ENCODE measurements at regions not wholly inside any gene's neighbourhood (a gene's known extent, or its start where the extent isn't known, plus 50 kb on each side); places are given as distances from the start of the nearest gene placed in this dataset.

DNA sequence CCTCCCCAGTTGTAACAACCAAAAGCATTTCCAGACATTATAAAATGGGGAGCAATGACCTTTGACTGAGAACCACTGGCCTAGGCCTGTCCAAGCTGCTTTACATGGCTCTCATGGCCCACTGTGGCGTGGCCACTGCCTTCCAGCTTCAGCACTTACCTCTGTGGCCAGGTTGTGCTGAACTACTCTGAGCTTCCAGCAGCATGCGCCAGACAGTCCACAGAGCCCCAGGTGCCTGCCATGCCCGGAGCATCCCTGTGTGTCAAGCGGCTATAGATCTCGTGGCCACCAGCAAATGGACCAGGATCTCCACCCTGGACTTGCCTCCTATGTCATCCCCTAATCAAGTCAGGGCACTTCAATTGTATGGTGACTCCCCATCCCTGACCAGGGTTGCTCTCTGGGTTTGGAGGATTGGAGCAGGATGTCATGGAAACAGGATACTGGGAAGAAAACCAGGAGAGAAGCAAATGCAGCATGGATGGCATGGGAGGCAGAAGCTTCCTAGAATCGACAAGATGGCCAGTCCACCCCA lies 199.7 kb downstream of the UACA start:
- ATAC-seq: no peak
- no peak overlapping the region for H3K27ac Mint-ChIP-seq

DNA sequence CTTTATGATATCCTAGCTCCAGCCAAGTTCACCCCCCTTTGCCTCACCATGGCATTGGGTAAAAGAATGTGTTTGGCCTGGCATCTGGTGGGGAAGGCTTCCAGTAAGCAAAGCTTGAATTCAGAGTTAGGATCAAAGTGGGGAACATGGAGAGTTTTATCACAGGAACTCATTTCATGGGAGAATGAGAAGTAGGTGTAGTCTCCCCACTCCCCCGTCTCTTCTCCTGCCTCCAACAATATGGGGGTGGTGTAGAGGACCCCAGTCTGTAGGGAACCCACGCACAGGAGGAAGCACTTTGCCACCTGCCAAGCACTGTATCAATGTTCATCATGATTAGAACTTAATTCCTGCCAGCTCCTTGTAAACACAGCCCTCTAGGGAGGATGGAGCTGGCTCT lies 200.5 kb downstream of the UACA start:
- H3K4me1 ChIP-seq (ENCODE audit: control insufficient read depth, insufficient read depth, low read length): peaks cover 20% of the 10 kb centered on the region
- no peaks in the 10 kb centered on the region for H3K36me3 ChIP-seq (ENCODE audit: control insufficient read depth, insufficient read depth, low read length)
- 71% methylated on average over 1 of the region's 2 CpGs for WGBS (ENCODE audit: insufficient coverage)
- intact Hi-C loops (cut with micrococcal nuclease): no loop called here
- Mint-ChIP-seq H3K4me1 (no peaks in the 10 kb centered on the region), H3K36me3 (no peaks in the 10 kb centered on the region), H3K4me3 (no peak overlapping the region), H3K9me3 (no peaks in the 10 kb centered on the region), H3K27me3 (ENCODE audit: low read depth in 2 of 2) (peaks cover 15 to 28% of the 10 kb centered on the region in 2 donors), H3K27ac (no peak overlapping the region)
- no peaks in the 10 kb centered on the region for H3K9me3 ChIP-seq (ENCODE audit: control insufficient read depth, insufficient read depth, low read length)
- ATAC-seq: no peak
- DNase-seq: no peak
- H3K27me3 ChIP-seq (ENCODE audit: control insufficient read depth, insufficient read depth, low read length): peaks cover 8% of the 10 kb centered on the region
- no peak for TF ChIP-seq CTCF (IDR thresholded peaks at IDR 0.05)
- H3K27ac ChIP-seq (ENCODE audit: low read length): no peak overlapping the region
- no peak overlapping the region for H3K4me3 ChIP-seq (ENCODE audit: low read length)

More for the DNA sequence above, 199.7 kb downstream of the UACA start:
- H3K27me3 Mint-ChIP-seq (ENCODE audit: low read depth in 2 of 2): peaks cover 15 to 28% of the 10 kb centered on the region in 2 donors
- Histone ChIP-seq H3K27ac (ENCODE audit: low read length) (no peak overlapping the region), H3K4me1 (ENCODE audit: control insufficient read depth, insufficient read depth, low read length) (peaks cover 17% of the 10 kb centered on the region), H3K36me3 (ENCODE audit: control insufficient read depth, insufficient read depth, low read length) (no peaks in the 10 kb centered on the region), H3K4me3 (ENCODE audit: low read length) (no peak overlapping the region), H3K9me3 (ENCODE audit: control insufficient read depth, insufficient read depth, low read length) (no peaks in the 10 kb centered on the region), H3K27me3 (ENCODE audit: control insufficient read depth, insufficient read depth, low read length) (peaks cover 8% of the 10 kb centered on the region)
- no peaks in the 10 kb centered on the region for H3K36me3 Mint-ChIP-seq
- WGBS (ENCODE audit: insufficient coverage): 96% methylated on average over 5 of the region's 6 CpGs
- H3K9me3 Mint-ChIP-seq: no peaks in the 10 kb centered on the region
- H3K4me3 Mint-ChIP-seq: no peak overlapping the region
- no peak for DNase-seq
- H3K4me1 Mint-ChIP-seq: no peaks in the 10 kb centered on the region
- intact Hi-C loops (cut with micrococcal nuclease): no loop called here
- TF ChIP-seq CTCF (IDR thresholded peaks at IDR 0.05): no peak

GRCh38 chr15:70561885-70562284 lies 201.5 kb downstream of the UACA start:
- peaks cover 8% of the 10 kb centered on the region for H3K27me3 ChIP-seq (ENCODE audit: control insufficient read depth, insufficient read depth, low read length)
- Mint-ChIP-seq H3K27me3 (ENCODE audit: low read depth in 2 of 2) (peaks cover 15 to 28% of the 10 kb centered on the region in 2 donors), H3K4me3 (no peak overlapping the region), H3K9me3 (no peaks in the 10 kb centered on the region), H3K36me3 (no peaks in the 10 kb centered on the region), H3K4me1 (no peaks in the 10 kb centered on the region), H3K27ac (no peak overlapping the region)
- DNase-seq: no peak
- H3K9me3 ChIP-seq (ENCODE audit: control insufficient read depth, insufficient read depth, low read length): no peaks in the 10 kb centered on the region
- no peaks in the 10 kb centered on the region for H3K36me3 ChIP-seq (ENCODE audit: control insufficient read depth, insufficient read depth, low read length)
- no peak overlapping the region for H3K27ac ChIP-seq (ENCODE audit: low read length)
- ATAC-seq: no peak
- TF ChIP-seq CTCF (IDR thresholded peaks at IDR 0.05): no peak
- H3K4me1 ChIP-seq (ENCODE audit: control insufficient read depth, insufficient read depth, low read length): peaks cover 20% of the 10 kb centered on the region
- 95% methylated on average over 7 of the region's 7 CpGs for WGBS (ENCODE audit: insufficient coverage)
- intact Hi-C loops (cut with micrococcal nuclease): no loop called here
- H3K4me3 ChIP-seq (ENCODE audit: low read length): no peak overlapping the region

- H3K27ac Mint-ChIP-seq: no peak overlapping the region
- Histone ChIP-seq H3K4me1 (ENCODE audit: control insufficient read depth, insufficient read depth, low read length) (peaks cover 20% of the 10 kb centered on the region), H3K36me3 (ENCODE audit: control insufficient read depth, insufficient read depth, low read length) (no peaks in the 10 kb centered on the region), H3K27ac (ENCODE audit: low read length) (no peak overlapping the region), H3K4me3 (ENCODE audit: low read length) (no peak overlapping the region), H3K27me3 (ENCODE audit: control insufficient read depth, insufficient read depth, low read length) (peaks cover 8% of the 10 kb centered on the region), H3K9me3 (ENCODE audit: control insufficient read depth, insufficient read depth, low read length) (no peaks in the 10 kb centered on the region)
- H3K27me3 Mint-ChIP-seq (ENCODE audit: low read depth in 2 of 2): peaks cover 15 to 28% of the 10 kb centered on the region in 2 donors
- no peaks in the 10 kb centered on the region for H3K9me3 Mint-ChIP-seq
- no peak for TF ChIP-seq CTCF (IDR thresholded peaks at IDR 0.05)
- no peak overlapping the region for H3K4me3 Mint-ChIP-seq
- H3K4me1 Mint-ChIP-seq: no peaks in the 10 kb centered on the region
- DNase-seq (no peak), ATAC-seq (no peak)
- intact Hi-C loops (cut with micrococcal nuclease): no loop called here
- no peaks in the 10 kb centered on the region for H3K36me3 Mint-ChIP-seq
- WGBS (ENCODE audit: insufficient coverage): 66% methylated on average over 4 of the region's 4 CpGs
Observed at GRCh38 chr15:70560617-70561328, 202.6 kb downstream of the UACA start.
